Right kidney (tissue), 1 donor: ENCODE measurements at regions not wholly inside any gene's neighbourhood (a gene's known extent, or its start where the extent isn't known, plus 50 kb on each side); places are given as distances from the start of the nearest gene placed in this dataset.

Experiments
- DNase-seq: peaks from one replicate; pipeline ENCODE4 v3.0.0-alpha.2; 2016

DNA sequence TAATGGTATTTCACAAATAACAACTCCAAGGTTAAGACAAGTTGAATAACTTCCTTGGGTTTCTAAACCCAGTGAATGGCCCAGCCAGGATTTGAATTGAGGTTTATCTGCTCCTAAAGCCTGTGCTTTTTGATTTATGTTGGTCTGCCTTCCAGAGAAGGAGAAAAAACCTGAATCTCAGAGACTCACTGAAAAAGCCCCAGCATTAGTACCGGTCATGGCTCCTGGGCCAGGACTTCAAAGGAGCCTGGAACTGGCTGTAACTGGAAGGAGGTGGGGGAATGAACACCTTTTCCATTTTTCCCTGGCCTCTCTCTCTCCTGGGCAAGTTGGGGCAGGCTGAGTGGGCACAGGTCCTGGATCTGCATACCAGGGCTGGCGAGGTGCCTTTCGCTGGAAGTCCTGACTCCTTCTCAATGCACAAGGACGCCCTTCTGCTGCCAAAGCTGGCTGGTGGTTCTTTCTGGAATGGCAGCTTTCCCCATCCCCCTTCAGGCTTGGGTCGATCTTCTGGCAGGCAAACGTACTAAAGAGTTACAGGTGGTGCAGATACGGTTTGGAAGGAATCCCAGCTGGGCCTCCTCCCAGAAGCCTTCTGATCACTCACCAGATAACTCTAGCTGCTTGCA lies 268.2 kb downstream of the PTEN start:
- no peak for DNase-seq

GRCh38 chr10:88136712-88137111 lies 273.3 kb downstream of the PTEN start:
- DNase-seq, result no peak

GRCh38 chr10:88138319-88138848 lies 275.0 kb downstream of the PTEN start:
- DNase-seq, result no peak

DNA sequence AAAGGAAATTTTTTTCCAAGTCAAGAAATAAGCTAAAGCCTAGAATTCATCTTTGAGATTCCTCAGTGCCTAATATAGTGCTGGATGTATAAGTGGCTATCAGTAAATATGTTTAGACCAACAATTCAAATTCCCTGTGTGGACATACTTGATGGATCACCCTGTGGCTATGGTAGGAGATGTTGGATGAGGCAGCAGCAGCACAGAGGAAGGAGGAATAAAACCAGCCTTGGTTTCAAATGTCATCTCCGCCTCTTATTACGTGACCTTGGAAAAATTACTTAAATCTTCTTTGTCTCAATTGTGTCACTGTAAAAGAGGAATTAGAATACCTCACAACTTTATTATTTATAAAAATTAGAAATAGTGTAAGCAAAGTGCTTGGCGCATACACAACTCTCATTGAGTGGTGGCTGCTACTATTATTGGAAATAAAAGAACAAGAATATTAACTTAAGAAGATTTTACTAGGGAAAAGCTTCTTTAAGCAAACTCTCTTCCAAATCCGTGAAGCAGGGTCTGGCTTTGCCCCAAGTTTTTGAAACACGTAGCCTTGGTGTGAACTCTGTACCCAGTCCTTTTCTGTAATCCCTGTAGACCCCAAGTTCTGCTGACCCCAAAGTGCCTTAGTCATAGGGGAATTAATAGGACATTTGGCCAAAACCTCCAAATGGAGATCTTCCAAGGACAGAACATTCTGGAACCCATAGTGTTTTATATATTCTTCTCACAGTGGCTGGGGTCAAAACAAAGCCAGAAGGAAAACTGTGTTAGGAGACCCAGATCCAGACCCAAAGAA lies 283.8 kb downstream of the PTEN start:
- DNase-seq, result no peak

DNA sequence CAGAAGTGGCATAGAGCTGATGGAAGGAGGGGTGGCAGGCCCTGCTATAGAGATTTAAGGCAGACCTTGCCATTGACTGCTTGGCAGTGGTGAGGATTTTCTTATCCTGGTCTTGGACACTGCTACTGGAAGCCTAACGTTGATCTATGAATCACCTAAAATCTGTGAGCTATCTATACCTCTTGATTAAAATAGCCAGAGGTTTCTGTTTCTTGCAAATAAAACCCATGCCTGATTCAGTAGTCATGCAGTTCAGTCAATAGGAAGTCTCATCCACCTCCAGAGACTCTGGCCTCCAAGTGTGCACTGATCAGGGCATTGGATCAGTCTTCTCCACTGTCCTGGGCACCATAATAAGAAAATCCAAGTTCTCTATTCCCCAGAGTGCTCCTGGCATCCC lies 286.5 kb downstream of the PTEN start:
- DNase-seq, result no peak

DNA sequence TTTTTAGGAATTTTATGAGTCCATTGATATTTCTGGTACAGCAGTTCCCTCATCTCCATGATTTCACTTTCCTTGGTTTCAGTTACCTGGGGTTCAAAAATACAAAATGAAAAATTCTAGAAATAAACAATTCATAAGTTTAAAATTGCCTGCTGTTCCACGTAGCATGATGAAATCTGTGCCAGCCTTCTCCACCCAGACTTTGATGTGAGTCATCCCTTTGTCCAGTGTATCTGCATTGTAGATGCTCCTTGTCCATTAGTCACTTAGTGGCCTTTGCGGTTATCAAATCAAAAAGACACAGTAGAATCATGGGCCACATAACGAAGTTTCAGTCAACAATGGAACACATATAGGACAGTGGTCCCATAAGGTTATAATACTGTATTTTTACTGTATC lies 286.9 kb downstream of the PTEN start:
- no peak for DNase-seq

- DNase-seq, result no peak
Observed at GRCh38 chr10:88152728-88153133, 289.3 kb downstream of the PTEN start.

DNA sequence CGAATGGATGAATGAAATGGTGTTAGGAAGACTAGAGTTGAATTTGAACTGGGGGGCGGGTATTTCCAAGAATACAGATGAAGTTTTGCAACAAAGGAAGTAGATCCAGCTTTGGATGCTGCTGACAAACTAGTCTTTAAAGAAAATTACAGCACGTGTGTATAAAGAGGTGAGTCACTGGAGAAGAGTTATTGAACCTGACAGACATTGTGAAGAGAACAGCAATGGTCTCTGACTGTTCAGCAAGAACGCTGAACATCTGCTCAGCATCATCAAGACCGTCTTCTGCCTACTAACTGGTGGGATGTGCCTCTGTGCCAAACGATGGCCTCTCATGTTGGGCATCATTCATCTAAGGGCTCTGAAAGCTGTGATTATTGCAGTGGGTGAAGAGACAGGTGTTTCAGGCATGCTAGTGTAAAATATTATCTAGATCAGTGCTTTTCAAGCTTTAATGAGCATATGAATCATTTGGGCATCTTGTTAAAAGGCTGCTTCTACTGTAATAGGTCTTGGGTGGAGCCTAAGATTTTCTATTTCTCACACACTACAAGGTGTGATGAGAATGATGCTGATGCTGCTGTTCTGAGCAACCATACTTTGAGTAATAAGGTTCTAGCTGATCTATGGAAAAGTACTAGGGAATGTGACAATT lies 291.3 kb downstream of the PTEN start:
- no peak for DNase-seq

- DNase-seq, result no peak
Observed at GRCh38 chr10:88156341-88156740, 292.9 kb downstream of the PTEN start.

GRCh38 chr10:88157981-88158465 lies 294.6 kb downstream of the PTEN start:
- no peak for DNase-seq

DNA sequence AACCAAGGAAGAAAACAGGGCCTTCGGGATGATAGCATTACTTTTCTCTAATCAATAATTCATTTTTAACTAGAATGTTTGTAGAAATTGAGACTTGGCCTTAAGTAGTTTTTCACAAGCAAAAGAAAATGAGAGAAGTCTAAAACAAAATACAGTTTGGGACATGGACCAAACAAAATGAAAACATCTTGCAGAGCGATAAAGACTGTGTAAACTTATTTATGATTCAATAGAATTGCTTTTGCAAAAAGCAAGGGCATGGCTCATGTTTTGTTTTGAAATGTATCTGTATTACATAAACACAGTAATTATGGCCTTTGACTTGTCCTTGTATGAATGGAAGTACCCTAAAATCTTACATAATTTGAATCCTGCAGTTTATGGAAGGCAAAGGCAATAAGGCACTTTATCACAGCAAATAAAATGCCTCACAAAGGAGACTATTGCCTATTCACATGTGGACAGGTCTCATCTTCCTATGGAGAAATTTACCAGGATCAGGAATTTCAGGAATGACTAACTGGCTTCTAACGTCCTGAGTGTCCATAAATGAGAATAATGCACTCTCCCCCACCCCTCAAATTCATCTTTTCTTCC lies 295.2 kb downstream of the PTEN start:
- DNase-seq, result no peak

DNA sequence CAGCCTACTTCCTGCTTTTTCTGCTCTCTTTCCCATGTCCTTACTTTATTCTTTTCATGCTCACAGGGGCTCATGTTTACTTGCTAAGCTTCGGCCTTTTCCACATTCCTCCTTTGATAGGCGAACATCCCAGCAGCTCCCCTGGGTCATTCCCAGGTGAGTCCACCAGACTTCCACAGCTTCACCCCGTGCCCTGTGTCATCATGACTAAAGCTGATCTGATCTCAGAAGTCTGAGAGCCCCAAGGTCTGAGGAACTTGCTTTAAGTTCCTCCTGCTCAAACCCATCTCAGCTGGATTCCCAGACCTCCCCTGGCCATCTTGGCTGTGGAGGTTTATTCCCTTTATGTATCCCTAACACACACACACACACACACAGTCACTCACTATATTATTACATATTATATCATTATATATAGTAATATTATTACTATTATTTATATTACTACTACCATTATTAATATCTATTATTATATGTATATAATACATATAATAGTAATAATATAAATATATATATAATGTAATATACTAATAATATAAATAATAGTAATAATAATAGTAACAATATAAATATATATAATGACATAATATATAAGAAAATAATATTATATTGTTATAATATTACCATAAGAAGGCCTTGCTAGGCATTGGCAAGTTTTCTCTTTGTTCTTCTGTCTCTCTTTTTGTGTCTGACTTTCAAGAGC lies 295.9 kb downstream of the PTEN start:
- no peak for DNase-seq

GRCh38 chr10:88161070-88161469 lies 297.6 kb downstream of the PTEN start:
- no peak for DNase-seq

- no peak for DNase-seq
Observed at GRCh38 chr10:88161756-88162155, 298.3 kb downstream of the PTEN start.

DNA sequence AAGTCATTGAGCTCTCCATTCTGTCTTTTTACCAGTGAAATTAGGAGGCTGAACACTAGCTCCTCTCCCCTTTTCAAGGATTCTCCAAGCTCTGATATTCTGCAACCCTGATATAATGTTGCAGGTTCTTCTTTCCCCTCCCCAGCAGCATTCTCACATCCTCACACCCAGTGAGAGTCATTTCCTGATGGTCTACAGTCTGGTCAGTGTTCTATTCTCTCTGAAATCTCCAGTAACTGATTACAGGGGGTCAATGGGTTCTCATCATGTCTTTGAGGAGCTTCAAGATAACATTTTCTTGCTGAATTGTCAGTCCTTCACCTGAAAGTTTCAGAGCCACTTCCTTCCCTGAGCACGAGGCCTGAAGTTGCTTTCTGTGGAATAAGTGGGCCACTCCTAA lies 299.4 kb downstream of the PTEN start:
- DNase-seq, result no peak

GRCh38 chr10:88163572-88163971 lies 300.1 kb downstream of the PTEN start:
- DNase-seq, result no peak

- no peak for DNase-seq
Observed at GRCh38 chr10:88164471-88164870, 301.0 kb downstream of the PTEN start.

- no peak for DNase-seq
Observed at GRCh38 chr10:88165849-88166271, 302.4 kb downstream of the PTEN start.

GRCh38 chr10:88168171-88169036 lies 305.0 kb downstream of the PTEN start:
- DNase-seq, result no peak

DNA sequence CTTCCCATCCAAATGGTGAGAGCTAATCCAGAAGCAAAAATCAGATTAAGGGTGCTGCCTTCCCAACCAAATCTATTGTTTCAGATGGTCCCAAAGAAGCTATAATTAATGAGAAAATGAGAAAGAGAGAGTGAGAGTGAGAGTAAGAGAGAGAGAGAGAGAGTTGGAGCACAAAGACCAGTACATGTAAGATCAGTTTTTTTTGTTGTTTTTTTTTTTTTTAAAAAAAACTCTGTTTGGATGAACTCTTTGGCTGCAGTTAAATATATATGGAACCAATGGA lies 305.6 kb downstream of the PTEN start:
- DNase-seq, result no peak

- no peak for DNase-seq
Observed at GRCh38 chr10:88170628-88171027, 307.2 kb downstream of the PTEN start.
